ENCODE measurements at regions not wholly inside any gene's neighbourhood (a gene's known extent, or its start where the extent isn't known, plus 50 kb on each side); places are given as distances from the start of the nearest gene placed in this dataset.

GRCh38 chr14:62087191-62087590, 325.0 kb downstream of the SNAPC1 start:
- no peak for ATAC-seq
- no peak for DNase-seq

GRCh38 chr14:62093736-62094135, 331.5 kb downstream of the SNAPC1 start:
- DNase-seq = no peak
- ATAC-seq = no peak

- no peak for ATAC-seq
Observed at GRCh38 chr14:62097072-62097471, 334.9 kb downstream of the SNAPC1 start.

GRCh38 chr14:62097824-62098223, 335.6 kb downstream of the SNAPC1 start:
- no peak for ATAC-seq
- no peak for DNase-seq

More at GRCh38 chr14:62097072-62097471, 334.9 kb downstream of the SNAPC1 start:
- DNase-seq = no peak

- DNase-seq (no peak), ATAC-seq (no peak)
Observed at GRCh38 chr14:62098357-62098756, 336.1 kb downstream of the SNAPC1 start.

- DNase-seq (no peak), ATAC-seq (no peak)
Observed at GRCh38 chr14:62099091-62099490, 336.9 kb downstream of the SNAPC1 start.

- DNase-seq (no peak), ATAC-seq (no peak)
Observed at GRCh38 chr14:62101189-62101588, 339.0 kb downstream of the SNAPC1 start.

GRCh38 chr14:62101673-62102348, 339.6 kb downstream of the SNAPC1 start:
- ATAC-seq = no peak
- no peak for DNase-seq

GRCh38 chr14:62102349-62102725, 340.1 kb downstream of the SNAPC1 start:
- ATAC-seq = no peak
- no peak for DNase-seq

GRCh38 chr14:62103464-62103863, 341.2 kb downstream of the SNAPC1 start:
- ATAC-seq (no peak), DNase-seq (no peak)

GRCh38 chr14:62110941-62111340, 348.7 kb downstream of the SNAPC1 start:
- ATAC-seq (no peak), DNase-seq (no peak)

GRCh38 chr14:62117010-62117750, 355.0 kb downstream of the SNAPC1 start:
- ATAC-seq = peak; percentile 93
- DNase-seq = peak; percentile 68

- no peak for ATAC-seq
- no peak for DNase-seq
Observed at GRCh38 chr14:62117751-62118105, 355.5 kb downstream of the SNAPC1 start.

- DNase-seq = no peak
- no peak for ATAC-seq
Observed at GRCh38 chr14:62118461-62118860, 356.2 kb downstream of the SNAPC1 start.

GRCh38 chr14:62118871-62119270, 356.7 kb downstream of the SNAPC1 start:
- DNase-seq (no peak), ATAC-seq (no peak)

GRCh38 chr14:62123961-62124360, 361.7 kb downstream of the SNAPC1 start:
- DNase-seq (no peak), ATAC-seq (no peak)

GRCh38 chr14:62125793-62126192, 363.6 kb downstream of the SNAPC1 start:
- ATAC-seq (no peak), DNase-seq (no peak)

- DNase-seq = no peak
- ATAC-seq = peak; percentile 52
Observed at GRCh38 chr14:62126879-62127478, 364.8 kb downstream of the SNAPC1 start.

GRCh38 chr14:62130441-62130840, 368.2 kb downstream of the SNAPC1 start:
- no peak for ATAC-seq
- DNase-seq = no peak

GRCh38 chr14:62133776-62134550, 371.7 kb downstream of the SNAPC1 start:
- ATAC-seq = no peak
- no peak for DNase-seq

- ATAC-seq (no peak), DNase-seq (no peak)
Observed at GRCh38 chr14:62138593-62138992, 376.4 kb downstream of the SNAPC1 start.

- ATAC-seq (no peak), DNase-seq (no peak)
Observed at GRCh38 chr14:62141139-62141538, 378.9 kb downstream of the SNAPC1 start.

GRCh38 chr14:62143245-62143644, 381.0 kb downstream of the SNAPC1 start:
- no peak for DNase-seq

More at GRCh38 chr14:62143245-62143644, 381.0 kb downstream of the SNAPC1 start:
- ATAC-seq = no peak
